Keratinocyte (primary cell): ENCODE measurements at regions not wholly inside any gene's neighbourhood (a gene's known extent, or its start where the extent isn't known, plus 50 kb on each side); places are given as distances from the start of the nearest gene placed in this dataset.

Source experiments
- EZH2 ChIP-seq: IDR thresholded peaks from one replicate; pipeline ENCODE4 v1.6.1; 2012; ENCODE audit warnings: inconsistent platforms, mild to moderate bottlenecking, low read length, moderate library complexity
- TF ChIP-seq, protein P1 (sequence below), 3 experiments: IDR thresholded peaks in 1 of 3; conservative IDR thresholded peaks in 1 of 3; optimal IDR thresholded peaks in 1 of 3; 2 replicates in 2 of 3; 3 replicates in 1 of 3; pipeline versions ENCODE3 to v1.5.1; 2011; ENCODE audit warnings: low read length in 3 of 3, mild to moderate bottlenecking in 3 of 3, moderate library complexity in 2 of 3, control low read depth in 1 of 3, inconsistent platforms in 1 of 3; ENCODE audit not compliant: insufficient read depth in 2 of 3; ENCODE audit errors: extremely low read depth in 1 of 3

DNA sequence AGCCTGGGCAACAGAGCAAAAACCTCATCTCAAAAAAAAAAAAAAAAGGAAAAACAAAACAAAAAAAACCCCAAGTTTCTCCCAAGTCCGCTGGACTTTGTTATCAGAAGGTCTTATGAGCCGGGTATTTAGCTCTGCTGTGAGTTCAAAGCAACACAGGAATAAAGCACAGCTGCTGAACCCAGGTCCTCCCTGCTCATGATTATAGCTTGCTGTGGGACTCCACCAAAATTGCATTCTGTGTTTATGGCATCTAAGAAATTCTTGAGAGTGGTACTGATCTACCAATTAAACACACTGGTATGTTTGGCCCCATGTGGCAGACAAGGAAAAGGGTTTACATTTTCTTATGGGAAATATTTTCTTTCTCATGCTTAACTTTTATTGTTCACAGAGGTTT, 93.6 kb upstream of the NEDD9 start:
- no peak for TF ChIP-seq EZH2
- TF ChIP-seq, protein P1, sequence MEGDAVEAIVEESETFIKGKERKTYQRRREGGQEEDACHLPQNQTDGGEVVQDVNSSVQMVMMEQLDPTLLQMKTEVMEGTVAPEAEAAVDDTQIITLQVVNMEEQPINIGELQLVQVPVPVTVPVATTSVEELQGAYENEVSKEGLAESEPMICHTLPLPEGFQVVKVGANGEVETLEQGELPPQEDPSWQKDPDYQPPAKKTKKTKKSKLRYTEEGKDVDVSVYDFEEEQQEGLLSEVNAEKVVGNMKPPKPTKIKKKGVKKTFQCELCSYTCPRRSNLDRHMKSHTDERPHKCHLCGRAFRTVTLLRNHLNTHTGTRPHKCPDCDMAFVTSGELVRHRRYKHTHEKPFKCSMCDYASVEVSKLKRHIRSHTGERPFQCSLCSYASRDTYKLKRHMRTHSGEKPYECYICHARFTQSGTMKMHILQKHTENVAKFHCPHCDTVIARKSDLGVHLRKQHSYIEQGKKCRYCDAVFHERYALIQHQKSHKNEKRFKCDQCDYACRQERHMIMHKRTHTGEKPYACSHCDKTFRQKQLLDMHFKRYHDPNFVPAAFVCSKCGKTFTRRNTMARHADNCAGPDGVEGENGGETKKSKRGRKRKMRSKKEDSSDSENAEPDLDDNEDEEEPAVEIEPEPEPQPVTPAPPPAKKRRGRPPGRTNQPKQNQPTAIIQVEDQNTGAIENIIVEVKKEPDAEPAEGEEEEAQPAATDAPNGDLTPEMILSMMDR (optimal IDR thresholded peaks at IDR 0.05 in 1 of 3, IDR thresholded peaks at IDR 0.05 in 1 of 3, conservative IDR thresholded peaks at IDR 0.05 in 1 of 3; ENCODE audit: extremely low read depth in 1 of 3, insufficient read depth in 2 of 3, low read length in 3 of 3) = no peak
